NCI-H226 (cell line): ENCODE measurements at regions not wholly inside any gene's neighbourhood (a gene's known extent, or its start where the extent isn't known, plus 50 kb on each side); places are given as distances from the start of the nearest gene placed in this dataset.
A peak's percentile ranks its signal among the peaks of the same experiment; 100 is the strongest.
"Not testable (repeated sequence)": the region's sequence is repeated elsewhere in the genome, so short reads cannot be mapped to it uniquely, and the experiment has no call there.

Experiments used
- DNase-seq: peaks from one replicate; pipeline ENCODE4 v3.0.0-alpha.2; 2015

GRCh38 chr2:21353879-21354679 lies 230.3 kb downstream of the TDRD15 start:
- DNase-seq, result no peak

DNA sequence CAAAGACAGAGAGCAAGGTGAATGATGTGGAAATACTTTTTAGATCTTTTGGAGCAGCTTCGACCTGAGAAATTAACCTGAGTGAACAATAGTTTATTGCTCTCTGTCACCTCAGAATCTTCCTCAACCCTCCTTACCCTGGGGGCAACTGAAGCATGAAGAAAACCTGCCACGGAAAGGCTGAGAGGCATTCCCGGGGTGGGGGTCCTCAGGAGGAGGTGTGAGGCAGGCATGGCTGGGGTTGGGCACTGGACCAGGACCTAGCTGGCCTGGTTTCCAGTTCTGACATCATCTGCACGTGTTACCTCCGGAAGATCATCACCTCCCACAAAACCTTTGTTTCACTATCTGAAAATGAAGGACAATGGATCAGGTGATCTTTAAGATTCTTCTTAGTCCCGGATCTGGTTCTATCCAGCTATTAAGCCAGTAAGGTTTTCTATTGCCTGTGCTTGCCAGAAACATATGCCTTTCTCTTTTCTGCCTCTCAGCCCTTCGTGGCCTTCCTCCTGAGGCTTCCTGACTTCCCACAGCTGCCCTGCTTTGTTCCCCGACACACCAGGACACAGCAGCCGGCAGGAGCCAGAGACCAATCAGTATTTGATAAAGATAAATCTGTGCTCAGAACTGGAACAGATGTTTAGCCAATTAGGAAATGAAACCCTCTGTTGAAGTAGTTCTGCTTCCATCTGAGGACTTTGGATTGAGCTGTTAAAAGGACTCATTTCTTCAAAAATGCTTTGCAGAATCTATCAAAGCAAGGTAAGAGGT lies 232.5 kb downstream of the TDRD15 start:
- DNase-seq, result no peak

GRCh38 chr2:21356857-21357255 lies 233.1 kb downstream of the TDRD15 start:
- DNase-seq, result no peak

GRCh38 chr2:21358976-21359375 lies 235.2 kb downstream of the TDRD15 start:
- peak; percentile 41 for DNase-seq

DNA sequence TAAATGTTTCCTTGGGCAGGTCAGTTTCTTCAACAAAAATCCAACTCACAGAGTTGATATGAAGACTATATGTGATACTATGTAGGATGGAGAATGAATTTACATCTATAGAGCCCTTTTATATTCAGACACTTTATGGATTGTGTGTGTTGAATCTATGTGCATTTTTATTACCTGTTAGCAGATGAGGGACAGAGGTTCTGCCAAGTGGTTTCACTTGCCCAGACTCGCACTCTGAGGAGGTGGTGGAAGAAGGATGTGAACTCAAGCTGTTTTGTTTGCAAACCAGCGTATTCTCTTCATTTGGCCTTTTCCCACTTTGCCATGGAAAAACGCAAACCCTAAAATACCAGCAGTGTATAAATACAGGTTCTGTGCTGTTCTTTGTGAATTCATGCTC lies 237.6 kb downstream of the TDRD15 start:
- DNase-seq, result no peak

DNA sequence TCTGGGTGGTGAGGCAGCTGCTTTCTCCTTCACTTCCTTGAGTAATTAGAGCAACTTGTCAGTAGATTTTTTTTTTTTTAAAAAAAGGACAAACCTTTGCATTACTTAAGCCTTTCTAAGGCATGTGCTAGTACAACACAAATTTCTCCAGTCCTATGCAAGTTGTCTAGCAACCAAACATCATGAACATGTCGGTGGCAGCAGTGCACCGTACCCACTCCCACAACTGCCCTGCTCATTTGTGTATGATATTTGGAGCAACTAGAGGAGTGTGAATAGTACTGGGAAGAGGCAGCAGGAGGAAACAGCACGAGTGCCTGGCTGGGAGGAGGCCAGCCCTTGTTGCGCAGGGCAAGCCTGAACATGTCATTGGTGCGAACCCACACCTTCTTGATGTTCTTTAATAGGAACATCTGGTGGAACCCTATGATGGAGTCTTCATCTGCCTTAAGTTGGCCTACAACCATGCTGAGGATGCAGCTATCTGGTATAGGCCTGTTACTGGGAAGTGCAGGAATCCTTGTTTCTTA lies 238.3 kb downstream of the TDRD15 start:
- no peak for DNase-seq

DNA sequence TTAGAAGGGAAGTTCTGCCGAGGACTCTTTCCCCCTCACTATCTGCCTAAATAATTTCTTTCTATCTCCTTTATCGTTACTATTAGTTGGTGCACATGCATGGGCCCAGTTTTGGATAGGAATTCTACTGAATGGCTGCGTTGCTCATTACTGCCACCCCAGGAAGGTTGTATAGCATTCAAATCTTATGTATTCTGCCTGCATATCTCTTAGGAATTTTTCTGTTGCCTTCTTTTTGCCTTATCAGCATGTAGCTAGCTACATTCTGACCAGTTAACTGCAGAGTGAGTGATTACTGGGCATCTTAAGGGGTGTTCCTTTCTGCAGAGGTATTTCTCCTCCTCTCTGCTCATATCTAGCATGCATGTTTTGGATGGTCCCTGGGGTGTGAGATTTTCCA lies 239.6 kb downstream of the TDRD15 start:
- peak; percentile 52 for DNase-seq

GRCh38 chr2:21367421-21367820 lies 243.7 kb downstream of the TDRD15 start:
- peak; percentile 55 for DNase-seq

DNA sequence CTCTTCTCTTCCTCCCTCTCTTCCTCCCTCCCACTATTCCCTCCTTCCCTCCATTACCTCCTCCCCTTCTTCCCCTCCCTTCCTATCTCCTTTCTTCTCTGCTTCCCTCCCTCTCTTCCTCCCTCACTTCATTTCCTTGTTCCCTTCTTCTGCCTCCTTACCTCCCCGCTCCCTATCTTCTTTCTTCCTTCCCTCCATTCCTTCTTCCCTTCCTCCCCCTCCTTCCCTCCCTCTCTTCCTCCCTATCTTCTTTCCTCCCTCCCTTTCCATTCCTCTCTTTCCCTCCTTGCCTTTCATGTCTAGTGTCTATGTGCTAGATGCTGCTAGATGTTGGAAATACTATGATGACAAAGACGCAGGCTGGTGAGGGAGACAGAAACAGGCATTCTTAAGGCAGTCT lies 246.0 kb downstream of the TDRD15 start:
- DNase-seq, result no peak

DNA sequence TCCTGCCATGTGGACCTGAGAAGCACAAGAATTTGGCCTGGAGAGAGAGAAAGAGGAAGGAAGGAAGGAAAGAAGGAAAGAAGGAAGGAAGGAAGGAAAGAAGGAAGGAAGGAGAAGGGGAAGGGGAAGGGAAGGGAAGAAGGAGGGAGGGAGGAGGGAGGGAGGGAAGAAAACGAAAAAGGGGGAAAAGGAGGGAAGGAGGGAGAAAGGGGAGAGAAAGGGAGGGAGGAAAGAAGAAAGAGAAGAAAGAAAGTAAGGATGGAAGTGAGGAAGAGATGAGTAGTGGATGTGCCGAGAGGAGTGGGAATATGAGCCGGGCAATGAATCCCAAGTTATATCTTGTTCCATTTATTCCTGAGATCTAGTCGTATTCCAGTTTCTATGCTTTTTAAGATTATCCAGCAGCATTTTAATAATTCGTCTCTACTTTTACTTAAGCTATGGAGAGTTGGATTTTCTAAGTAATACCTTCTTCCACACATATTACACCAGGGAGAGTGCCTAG lies 247.8 kb downstream of the TDRD15 start:
- no peak for DNase-seq

DNA sequence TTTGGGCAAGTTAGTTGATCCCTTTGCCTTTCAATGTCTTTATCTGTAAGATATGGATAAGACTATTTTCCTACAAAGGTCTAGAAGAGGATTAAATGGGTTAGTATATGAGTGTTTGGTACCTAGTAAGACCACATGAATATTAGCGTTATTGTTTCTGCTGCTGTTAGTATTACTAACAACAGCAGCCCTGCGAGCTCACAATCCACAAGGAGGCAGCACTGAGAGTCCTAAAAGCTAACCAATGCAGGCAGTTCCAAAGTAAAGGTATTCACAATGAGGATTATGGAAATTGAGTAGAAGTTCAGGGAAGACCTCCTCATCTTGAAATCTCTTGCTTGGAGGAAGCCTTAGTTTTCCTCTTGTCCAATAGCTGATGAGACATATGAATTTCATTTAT lies 248.9 kb downstream of the TDRD15 start:
- DNase-seq, result peak; percentile 13

DNA sequence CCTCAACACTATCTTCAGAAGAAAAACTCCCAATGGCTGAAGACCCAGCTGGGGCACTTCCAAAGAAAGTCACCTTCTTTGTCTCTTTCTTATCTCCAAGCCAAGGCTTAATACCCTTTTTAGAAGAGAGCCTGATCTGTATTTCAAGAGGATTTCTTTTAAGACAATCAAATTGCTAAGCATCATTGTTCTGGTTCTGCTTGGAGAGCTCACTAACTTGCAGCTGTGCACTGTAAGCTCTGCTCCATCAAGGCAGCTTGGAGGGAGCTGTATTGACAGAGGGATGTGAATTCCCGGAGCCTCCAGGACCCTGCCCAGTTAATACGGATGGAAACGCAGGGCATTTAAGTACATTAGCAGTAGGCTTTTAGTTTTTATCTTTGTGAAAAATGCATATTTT lies 253.1 kb downstream of the TDRD15 start:
- DNase-seq, result no peak

DNA sequence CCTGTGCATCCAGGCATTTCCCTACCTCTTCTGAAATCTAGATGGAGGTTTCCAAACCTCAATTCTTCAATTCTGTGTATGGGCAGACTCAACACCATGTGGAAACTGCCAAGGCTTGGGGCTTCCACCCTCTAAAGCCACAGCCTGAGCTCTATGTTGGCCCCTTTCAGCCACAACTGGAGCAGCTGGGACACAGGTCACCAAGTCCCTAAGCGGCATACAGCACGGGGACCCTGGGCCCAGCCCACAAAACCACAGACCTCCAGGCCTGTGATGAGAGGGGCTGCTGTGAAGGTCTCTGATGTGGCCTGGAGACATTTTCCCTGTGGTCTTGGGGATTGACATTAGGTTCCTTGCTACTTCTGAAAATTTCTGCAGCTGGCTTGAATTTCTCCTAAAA lies 255.4 kb downstream of the TDRD15 start:
- DNase-seq, result no peak

GRCh38 chr2:21379668-21380067 lies 255.9 kb downstream of the TDRD15 start:
- not testable (repeated sequence) for DNase-seq

DNA sequence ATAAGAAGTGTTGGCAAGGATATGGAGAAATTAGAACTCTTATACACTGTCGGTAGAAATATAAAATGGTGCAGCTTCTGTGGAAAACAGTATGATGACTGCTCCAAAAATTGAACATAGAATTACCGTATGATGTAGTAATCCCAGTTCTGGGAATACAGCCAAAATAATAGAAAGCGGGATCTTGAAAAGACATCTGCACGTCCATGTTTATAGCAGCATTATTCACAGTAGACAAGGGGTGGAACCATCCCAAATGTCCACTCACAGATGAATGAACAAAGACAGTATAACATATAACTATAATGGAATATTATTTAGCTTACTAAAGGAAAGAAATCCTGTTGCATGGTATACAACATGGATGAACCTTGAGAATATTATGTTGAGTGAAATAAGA lies 257.7 kb downstream of the TDRD15 start:
- DNase-seq, result no peak

- DNase-seq, result no peak
Measured at GRCh38 chr2:21382701-21383520, 259.1 kb downstream of the TDRD15 start.

DNA sequence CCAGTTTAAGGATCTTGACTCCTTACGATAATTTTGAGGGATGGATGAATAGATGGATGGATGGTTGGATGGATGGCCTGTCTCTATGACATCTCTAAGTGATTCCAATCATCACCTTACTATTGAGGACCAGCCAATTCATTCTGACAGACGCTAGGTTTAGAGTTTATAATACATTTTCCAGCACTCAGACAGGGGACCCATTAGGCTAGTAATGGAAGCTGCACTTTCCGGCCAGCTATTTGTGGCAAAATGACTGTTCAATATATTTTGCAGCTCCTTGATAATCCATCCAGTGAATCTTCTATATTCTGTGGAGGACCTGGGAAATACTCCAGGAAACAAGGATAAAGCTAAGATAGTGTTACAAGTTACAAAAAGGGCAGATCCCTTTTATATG lies 262.9 kb downstream of the TDRD15 start:
- DNase-seq, result no peak

- no peak for DNase-seq
Measured at GRCh38 chr2:21392649-21393048, 268.9 kb downstream of the TDRD15 start.

DNA sequence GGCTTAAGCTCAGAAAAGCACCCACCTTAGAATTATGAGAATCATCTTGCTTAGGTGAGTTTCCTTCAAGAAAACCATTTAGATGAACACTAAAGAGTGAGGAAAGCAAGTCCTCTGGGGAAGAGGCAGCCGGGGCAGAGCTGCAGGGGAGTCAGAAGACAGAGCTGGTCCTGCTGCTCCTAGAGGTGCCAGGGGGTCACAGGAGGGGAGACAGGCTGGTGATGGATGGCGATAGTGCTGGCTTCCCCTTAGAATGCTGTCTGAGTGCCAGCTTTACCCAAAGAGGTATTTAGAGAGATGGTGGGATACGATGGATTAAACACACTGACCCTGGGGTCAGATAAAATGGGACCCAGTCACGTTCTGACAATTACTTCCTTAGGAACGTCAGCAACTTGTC lies 269.4 kb downstream of the TDRD15 start:
- no peak for DNase-seq

- no peak for DNase-seq
Measured at GRCh38 chr2:21395366-21395765, 271.6 kb downstream of the TDRD15 start.

- DNase-seq, result peak; percentile 62
Measured at GRCh38 chr2:21396252-21396651, 272.5 kb downstream of the TDRD15 start.

- no peak for DNase-seq
Measured at GRCh38 chr2:21401022-21401698, 277.4 kb downstream of the TDRD15 start.
